ENCODE measurements at regions not wholly inside any gene's neighbourhood (a gene's known extent, or its start where the extent isn't known, plus 50 kb on each side); places are given as distances from the start of the nearest gene placed in this dataset.

- H3K9me3 Mint-ChIP-seq (ENCODE audit: insufficient read depth): no peaks in the 10 kb centered on the region
- H3K27ac Mint-ChIP-seq: no peak overlapping the region
- CTCF ChIA-PET: no interaction called here
- no peak overlapping the region for H3K4me3 ChIP-seq (ENCODE audit: control extremely low read depth in 1 of 5, extremely low read depth in 1 of 5, insufficient read depth in 1 of 5, low read depth in 2 of 5, low read length in 4 of 5)
- no peak overlapping the region for H3K4me3 Mint-ChIP-seq
- H3K4me2 ChIP-seq (replicated peaks; ENCODE audit: low read depth, low read length, poor library complexity, severe bottlenecking): no peak overlapping the region
- H4K20me1 ChIP-seq (ENCODE audit: control insufficient read depth, insufficient read depth, low read length, poor library complexity, severe bottlenecking): no peaks in the 10 kb centered on the region
- 76% methylated on average over 9 of the region's 11 CpGs for WGBS (ENCODE audit: insufficient coverage)
- H3K9ac ChIP-seq (ENCODE audit: low read length): no peak overlapping the region
- H3K4me1 ChIP-seq (ENCODE audit: control insufficient read depth in 2 of 2, insufficient read depth in 2 of 2, low read length in 2 of 2): no peaks in the 10 kb centered on the region
- H3K4me1 Mint-ChIP-seq: no peaks in the 10 kb centered on the region
- no peak overlapping the region for H3K27ac ChIP-seq (ENCODE audit: low read length in 2 of 2)
- intact Hi-C loops (cut with micrococcal nuclease): no loop called here
- H3K36me3 ChIP-seq (replicated peaks in 1 of 2; ENCODE audit: control extremely low read depth in 1 of 2, control insufficient read depth in 1 of 2, extremely low read depth in 1 of 2, insufficient read depth in 2 of 2, low read length in 1 of 2): no peaks in the 10 kb centered on the region
- H3K9me3 ChIP-seq (ENCODE audit: control extremely low read depth in 1 of 3, control insufficient read depth in 2 of 3, insufficient read depth in 1 of 3, low read length in 2 of 3): peaks cover 0 to 5% (median 0%) of the 10 kb centered on the region in 3 donors
- TF ChIP-seq EZH2 (IDR thresholded peaks at IDR 0.05; ENCODE audit: borderline replicate concordance, insufficient read depth, low read depth, low read length, poor library complexity, severe bottlenecking) (no peak), CTCF (IDR thresholded peaks at IDR 0.05) (no peak)
- DNase-seq (no peak), ATAC-seq (ENCODE audit: low read depth) (no peak)
- H3K27me3 Mint-ChIP-seq: peaks cover 4% of the 10 kb centered on the region
- H3K27me3 ChIP-seq (replicated peaks in 1 of 4; ENCODE audit: control extremely low read depth in 1 of 4, control insufficient read depth in 3 of 4, insufficient read depth in 4 of 4, low read length in 3 of 4): no peaks in the 10 kb centered on the region
- POLR2A ChIA-PET: no interaction called here
- H2AFZ ChIP-seq (ENCODE audit: insufficient read depth, low read depth, low read length, poor library complexity, severe bottlenecking): no peak overlapping the region
- no peaks in the 10 kb centered on the region for H3K79me2 ChIP-seq (ENCODE audit: control insufficient read depth, insufficient read depth, low read length)
Observed at GRCh38 chr22:48926643-48927042, 901.0 kb downstream of the BRD1 start.

GRCh38 chr22:48926136-48926535, 901.5 kb downstream of the BRD1 start:
- Histone ChIP-seq H2AFZ (ENCODE audit: insufficient read depth, low read depth, low read length, poor library complexity, severe bottlenecking) (no peak overlapping the region), H3K4me3 (ENCODE audit: control extremely low read depth in 1 of 5, extremely low read depth in 1 of 5, insufficient read depth in 1 of 5, low read depth in 2 of 5, low read length in 4 of 5) (no peak overlapping the region), H3K27me3 (replicated peaks in 1 of 4; ENCODE audit: control extremely low read depth in 1 of 4, control insufficient read depth in 3 of 4, insufficient read depth in 4 of 4, low read length in 3 of 4) (no peaks in the 10 kb centered on the region), H3K27ac (ENCODE audit: low read length in 2 of 2) (no peak overlapping the region), H3K4me2 (replicated peaks; ENCODE audit: low read depth, low read length, poor library complexity, severe bottlenecking) (no peak overlapping the region), H4K20me1 (ENCODE audit: control insufficient read depth, insufficient read depth, low read length, poor library complexity, severe bottlenecking) (no peaks in the 10 kb centered on the region), H3K9me3 (ENCODE audit: control extremely low read depth in 1 of 3, control insufficient read depth in 2 of 3, insufficient read depth in 1 of 3, low read length in 2 of 3) (peaks cover 0 to 7% (median 0%) of the 10 kb centered on the region in 3 donors), H3K9ac (ENCODE audit: low read length) (no peak overlapping the region), H3K36me3 (replicated peaks in 1 of 2; ENCODE audit: control extremely low read depth in 1 of 2, control insufficient read depth in 1 of 2, extremely low read depth in 1 of 2, insufficient read depth in 2 of 2, low read length in 1 of 2) (no peaks in the 10 kb centered on the region), H3K79me2 (ENCODE audit: control insufficient read depth, insufficient read depth, low read length) (no peaks in the 10 kb centered on the region), H3K4me1 (ENCODE audit: control insufficient read depth in 2 of 2, insufficient read depth in 2 of 2, low read length in 2 of 2) (no peaks in the 10 kb centered on the region)
- peaks cover 4% of the 10 kb centered on the region for H3K27me3 Mint-ChIP-seq
- no peak for ATAC-seq (ENCODE audit: low read depth)
- ChIA-PET CTCF (no interaction called here), POLR2A (no interaction called here)
- no peak overlapping the region for H3K27ac Mint-ChIP-seq
- no peaks in the 10 kb centered on the region for H3K4me1 Mint-ChIP-seq
- DNase-seq: no peak
- WGBS (ENCODE audit: insufficient coverage): 100% methylated on average over 2 of the region's 3 CpGs
- intact Hi-C loops (cut with micrococcal nuclease): no loop called here
- no peaks in the 10 kb centered on the region for H3K9me3 Mint-ChIP-seq (ENCODE audit: insufficient read depth)
- TF ChIP-seq CTCF (IDR thresholded peaks at IDR 0.05): no peak
- no peak for TF ChIP-seq EZH2 (IDR thresholded peaks at IDR 0.05; ENCODE audit: borderline replicate concordance, insufficient read depth, low read depth, low read length, poor library complexity, severe bottlenecking)
- H3K4me3 Mint-ChIP-seq: no peak overlapping the region
